ENCODE measurements at regions not wholly inside any gene's neighbourhood (a gene's known extent, or its start where the extent isn't known, plus 50 kb on each side); places are given as distances from the start of the nearest gene placed in this dataset.

GRCh38 chrX:13473442-13474163 lies 95.8 kb upstream of the EGFL6 start:
- TF ChIP-seq IRF2 (CRISPR knock-in tag; IDR thresholded peaks at IDR 0.05; ENCODE audit: borderline replicate concordance, low read depth) (no peak), NFE2L1 (CRISPR knock-in tag; IDR thresholded peaks at IDR 0.05) (no peak), CTCF (IDR thresholded peaks at IDR 0.05) (no peak), FOXJ3 (CRISPR knock-in tag; IDR thresholded peaks at IDR 0.05; ENCODE audit: borderline replicate concordance) (no peak), PRDM15 (CRISPR knock-in tag; IDR thresholded peaks at IDR 0.05) (no peak), KAT7 (CRISPR knock-in tag; IDR thresholded peaks at IDR 0.05; ENCODE audit: borderline replicate concordance) (no peak), NR1H2 (CRISPR knock-in tag; IDR thresholded peaks at IDR 0.05) (no peak), HMGXB4 (CRISPR knock-in tag; IDR thresholded peaks at IDR 0.05) (no peak), GABPB1 (CRISPR knock-in tag; IDR thresholded peaks at IDR 0.05) (no peak), SP1 (CRISPR knock-in tag; conservative IDR thresholded peaks at IDR 0.05) (no peak), IRF1 (CRISPR knock-in tag; IDR thresholded peaks at IDR 0.05) (no peak), JUN (CRISPR knock-in tag; IDR thresholded peaks at IDR 0.05) (no peak), SMAD3 (CRISPR knock-in tag; IDR thresholded peaks at IDR 0.05; ENCODE audit: borderline replicate concordance) (no peak)
